ENCODE measurements at regions not wholly inside any gene's neighbourhood (a gene's known extent, or its start where the extent isn't known, plus 50 kb on each side); places are given as distances from the start of the nearest gene placed in this dataset.

DNA sequence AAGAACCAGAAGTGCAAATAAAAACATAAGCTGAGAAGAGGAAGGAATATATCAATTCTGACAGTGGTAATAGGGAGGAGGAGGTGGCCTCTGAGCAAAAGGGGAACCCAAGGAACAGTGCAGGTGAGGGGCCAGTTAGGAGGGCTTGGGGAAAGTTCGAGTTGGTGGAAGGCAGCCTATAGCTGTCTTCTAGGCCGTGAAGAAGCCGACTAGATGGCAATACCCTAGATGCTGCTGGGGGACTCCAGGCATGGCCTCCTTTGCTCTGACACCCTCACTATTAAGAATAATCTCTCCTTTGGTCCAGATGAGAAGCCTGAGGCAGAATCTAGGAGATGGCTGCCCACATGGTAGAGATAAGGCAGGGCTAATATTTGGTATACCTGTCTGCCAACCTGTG, 351.1 kb upstream of the PLXNA2 start:
- TF ChIP-seq EZH2phosphoT487 (IDR thresholded peaks at IDR 0.05; ENCODE audit: insufficient read depth, low read depth): no peak
- TF ChIP-seq EZH2 (IDR thresholded peaks at IDR 0.05; ENCODE audit: insufficient read depth, poor library complexity, severe bottlenecking): no peak
